ENCODE measurements at regions not wholly inside any gene's neighbourhood (a gene's known extent, or its start where the extent isn't known, plus 50 kb on each side); places are given as distances from the start of the nearest gene placed in this dataset.

DNA sequence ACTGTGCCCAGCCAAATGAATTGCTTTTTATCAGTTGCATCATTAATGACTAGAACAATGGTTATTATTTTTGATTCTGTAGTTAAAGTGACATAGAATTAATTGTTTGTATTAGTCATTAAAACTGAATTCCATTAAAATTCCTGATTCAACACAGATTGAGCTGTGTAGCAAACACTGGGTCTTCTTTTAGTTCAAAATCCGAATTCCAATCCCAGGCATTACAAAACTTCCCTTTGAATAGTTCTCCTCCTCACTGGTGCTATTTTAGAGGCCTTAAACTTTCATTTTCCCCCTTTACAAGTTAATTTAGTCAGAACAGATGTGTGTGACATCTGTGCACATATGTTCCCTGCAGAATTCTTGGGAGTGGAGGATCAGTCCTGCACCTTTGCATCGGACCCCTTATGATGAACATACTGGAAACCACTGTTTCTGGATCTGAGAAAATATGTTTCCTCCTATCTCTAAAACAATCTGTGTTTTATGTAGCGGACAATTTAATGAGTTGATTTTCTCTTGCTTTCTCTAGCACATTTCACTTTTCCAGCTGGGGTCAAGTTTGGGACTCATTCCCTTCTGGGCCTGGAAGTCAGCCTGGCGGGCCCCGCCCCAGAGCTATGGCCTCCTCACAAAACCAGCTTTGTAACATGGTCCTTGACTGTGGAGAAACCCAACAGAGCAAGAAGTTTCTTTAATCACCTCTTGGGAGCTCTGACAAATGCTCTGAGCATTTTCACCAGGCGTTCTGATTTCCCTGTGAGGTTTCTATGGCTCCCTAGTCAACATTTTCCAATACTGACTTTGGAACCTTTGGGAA lies 87.9 kb upstream of the MAMDC2 start:
- DNase-seq: no peak

DNA sequence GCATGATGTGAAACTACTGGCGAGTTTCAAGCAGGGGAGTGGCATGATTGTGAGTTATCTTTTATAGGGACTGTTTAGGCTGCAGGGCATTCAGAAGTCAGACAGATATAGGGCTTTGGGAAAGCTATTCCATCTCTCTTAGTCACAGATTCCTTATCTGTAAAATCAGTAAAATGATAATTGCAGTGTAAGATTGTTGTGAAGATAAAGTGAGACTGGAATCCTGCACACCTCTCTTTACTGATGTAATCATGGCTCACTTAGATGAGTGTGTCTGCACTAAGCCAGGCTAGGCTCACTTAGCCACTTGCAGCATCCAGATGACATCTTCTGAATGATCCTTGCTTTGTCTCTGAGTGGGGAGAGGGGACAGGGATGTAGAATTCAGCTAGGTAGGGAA lies 81.8 kb upstream of the MAMDC2 start:
- no peak for DNase-seq

DNA sequence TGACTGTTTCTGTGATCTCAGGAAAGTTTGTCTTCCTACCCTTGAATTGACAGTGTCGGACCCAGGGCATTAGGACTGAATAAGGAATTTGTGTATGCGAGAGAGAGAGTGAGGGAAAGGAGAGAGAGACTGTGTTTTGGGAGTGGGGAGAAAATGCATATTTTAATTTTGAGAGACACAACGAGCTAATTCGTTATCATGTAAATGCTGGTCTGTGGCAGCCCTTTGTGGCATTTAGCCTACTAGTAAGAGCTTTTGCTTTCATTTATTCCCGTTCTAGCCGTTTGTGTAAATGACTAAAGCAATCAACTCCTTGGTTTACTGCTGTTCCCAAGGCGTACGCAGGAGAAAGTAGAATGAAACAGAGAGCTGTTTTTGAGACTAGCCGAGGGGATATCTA lies 79.8 kb upstream of the MAMDC2 start:
- no peak for DNase-seq

DNA sequence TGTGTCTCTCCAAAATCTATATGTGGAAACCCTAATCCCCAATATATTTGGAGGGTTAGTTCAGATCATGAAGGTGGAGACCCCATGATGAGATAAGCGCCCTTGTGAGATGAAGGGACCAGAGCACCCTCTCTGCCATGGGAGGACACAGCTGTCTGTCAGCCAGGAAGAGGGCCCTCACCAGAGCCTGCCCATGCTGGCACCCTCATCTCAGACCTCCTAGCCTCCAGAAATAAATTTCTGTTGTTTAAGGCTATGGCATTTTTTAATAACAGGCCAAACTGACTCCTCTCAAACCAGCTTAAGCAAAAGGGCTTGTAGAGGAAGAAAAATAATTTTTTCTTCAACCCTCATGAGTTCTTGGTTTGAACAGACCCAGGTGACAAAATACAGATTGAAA lies 79.2 kb upstream of the MAMDC2 start:
- no peak for DNase-seq

GRCh38 chr9:69965416-69966145 lies 78.1 kb upstream of the MAMDC2 start:
- no peak for DNase-seq

GRCh38 chr9:69967344-69967743 lies 76.3 kb upstream of the MAMDC2 start:
- DNase-seq: no peak

GRCh38 chr9:69970001-69970533 lies 73.6 kb upstream of the MAMDC2 start:
- no peak for DNase-seq

- peak; percentile 63 for DNase-seq
These were observed 71.8 kb upstream of the MAMDC2 start for GRCh38 chr9:69971643-69972449.

DNA sequence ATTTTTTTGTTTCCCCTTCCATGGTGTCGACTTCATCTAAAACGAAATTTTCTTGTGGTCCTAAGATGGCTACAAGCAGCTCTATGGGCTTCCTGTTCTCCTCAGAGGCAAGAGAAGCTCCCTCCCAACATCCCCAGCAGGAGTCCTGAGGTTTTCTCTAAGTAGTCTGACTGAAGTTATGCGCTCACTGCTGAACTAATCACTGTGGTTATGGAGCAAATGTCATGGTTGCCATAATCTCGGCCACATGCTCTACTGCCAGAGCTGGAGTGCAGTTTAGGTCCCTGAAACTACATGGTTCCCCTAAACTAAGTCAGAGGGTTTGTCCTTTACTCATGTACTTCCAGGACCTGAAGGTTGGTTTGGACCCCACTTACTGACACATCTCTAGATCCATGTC lies 68.0 kb upstream of the MAMDC2 start:
- DNase-seq: no peak

GRCh38 chr9:69976152-69976551 lies 67.5 kb upstream of the MAMDC2 start:
- DNase-seq: no peak

DNA sequence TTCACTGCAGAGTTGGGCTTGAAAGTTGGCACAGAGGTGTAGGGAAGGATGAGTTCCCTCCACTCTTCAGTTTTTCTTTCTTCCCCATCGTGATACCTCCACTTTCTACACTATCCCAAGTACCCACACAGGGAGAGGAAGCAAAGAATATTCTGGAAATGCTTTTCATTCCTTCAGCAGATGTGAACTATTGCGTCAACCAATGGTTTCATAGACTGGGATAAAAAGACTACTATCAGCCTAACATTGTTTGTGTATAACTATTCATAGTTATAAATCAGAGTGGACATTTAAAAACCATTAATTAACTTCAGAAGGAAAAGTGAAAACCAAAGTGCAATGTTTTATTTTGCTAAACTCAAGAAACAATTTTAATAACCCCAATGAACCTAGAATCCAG lies 63.6 kb upstream of the MAMDC2 start:
- DNase-seq: no peak

- DNase-seq: no peak
These were observed 63.1 kb upstream of the MAMDC2 start for GRCh38 chr9:69980591-69980990.

GRCh38 chr9:69981686-69982445 lies 61.8 kb upstream of the MAMDC2 start:
- no peak for DNase-seq

DNA sequence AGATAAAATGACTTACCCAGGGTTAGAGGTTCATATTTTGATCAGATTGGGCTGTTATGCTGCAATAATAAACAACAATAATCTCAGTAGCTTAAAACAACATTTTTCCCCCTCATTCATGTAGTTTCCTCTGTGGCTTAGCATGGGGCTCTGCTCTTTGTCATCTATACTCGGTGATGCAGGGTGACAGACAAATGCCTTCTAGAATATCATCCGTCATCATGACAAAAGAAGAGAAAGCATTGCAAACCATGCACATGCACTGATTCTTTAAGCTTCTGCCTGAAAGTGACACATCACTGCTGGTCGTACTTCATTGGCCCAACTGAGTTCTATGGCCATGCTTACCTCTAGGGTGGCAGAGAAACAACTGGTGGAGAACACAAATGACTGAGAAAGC lies 58.8 kb upstream of the MAMDC2 start:
- DNase-seq: no peak

DNA sequence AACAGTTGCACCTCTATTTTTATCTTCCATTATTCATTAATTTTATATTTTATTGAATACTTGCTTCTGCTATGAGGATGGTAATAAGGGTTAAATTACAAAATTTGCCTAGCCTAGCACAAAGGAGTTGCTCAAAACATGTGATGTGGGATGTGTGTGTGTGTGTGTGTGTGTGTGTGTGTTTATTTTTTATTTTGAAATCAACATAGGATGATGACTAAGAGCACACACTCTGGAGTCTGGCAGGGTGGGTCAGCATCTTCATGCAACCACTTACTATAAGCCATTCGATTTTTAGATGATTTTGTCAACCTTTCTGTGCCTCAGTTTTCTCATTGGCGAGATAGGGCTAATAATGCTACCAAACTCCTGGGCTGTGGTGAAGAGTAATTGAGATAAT lies 57.7 kb upstream of the MAMDC2 start:
- DNase-seq: no peak

- no peak for DNase-seq
These were observed 56.7 kb upstream of the MAMDC2 start for GRCh38 chr9:69986970-69987369.

DNA sequence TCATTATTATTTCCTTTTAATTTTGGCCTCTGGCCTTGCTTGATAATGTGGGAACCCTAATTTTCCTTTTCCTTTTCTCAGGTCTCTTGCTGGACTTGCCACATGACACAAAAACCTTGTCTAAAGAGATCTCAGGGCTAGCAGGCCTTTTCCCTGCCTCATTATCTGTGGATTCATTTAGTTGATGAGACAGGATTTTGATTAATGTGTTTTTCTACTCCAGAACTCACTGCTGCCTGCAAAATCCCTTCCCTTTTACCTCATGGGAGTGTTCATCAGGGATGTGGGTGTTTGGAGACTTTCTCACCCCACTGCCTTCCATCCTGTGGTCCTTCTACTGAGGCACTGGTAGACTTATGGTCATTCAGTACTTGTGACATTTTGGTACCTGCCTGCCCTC lies 56.2 kb upstream of the MAMDC2 start:
- DNase-seq: no peak

GRCh38 chr9:69993110-69993509 lies 50.5 kb upstream of the MAMDC2 start:
- no peak for DNase-seq
